ENCODE measurements at regions not wholly inside any gene's neighbourhood (a gene's known extent, or its start where the extent isn't known, plus 50 kb on each side); places are given as distances from the start of the nearest gene placed in this dataset.

DNA sequence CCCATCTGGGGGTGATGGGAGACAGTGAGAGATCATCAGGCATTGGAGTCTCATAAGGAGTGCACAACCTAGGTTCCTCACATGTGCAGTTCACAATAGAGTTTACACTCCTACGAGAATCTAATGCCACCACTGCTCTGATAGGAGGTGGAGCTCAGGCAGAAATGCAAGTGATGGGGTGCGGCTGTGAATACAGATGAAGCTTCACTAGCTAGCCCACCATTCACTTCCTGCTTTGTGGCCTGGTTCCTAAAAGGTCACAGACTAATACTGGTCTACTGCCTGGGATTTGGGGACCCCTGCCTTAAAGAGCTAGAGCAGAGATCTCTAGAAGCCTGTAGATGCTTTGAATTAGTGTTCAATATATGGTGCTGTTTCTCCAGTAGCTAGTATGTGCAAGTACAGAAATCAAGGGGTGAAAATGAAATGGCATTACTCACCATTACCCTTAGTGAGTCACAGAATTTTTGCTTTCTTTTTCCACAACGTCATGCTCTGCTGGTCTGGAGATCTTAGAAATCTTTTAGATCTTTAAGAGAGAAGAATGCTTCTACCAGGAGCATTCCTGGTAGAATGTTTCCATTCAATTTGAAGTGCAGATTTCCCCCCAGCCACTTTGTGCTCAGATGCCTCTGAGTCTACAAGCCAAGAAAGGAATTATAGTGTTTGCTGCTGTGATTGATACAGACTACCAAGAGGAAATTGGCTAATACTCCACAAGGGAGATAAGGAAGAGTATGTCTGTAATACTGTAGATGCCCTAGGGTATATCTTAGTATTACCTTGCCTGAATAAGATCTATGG is 2301.2 kb downstream of the PCDH9 start:
- no peak for DNase-seq
- H3K36me3 ChIP-seq = no peaks in the 10 kb centered on the region
- H3K9me3 ChIP-seq = no peaks in the 10 kb centered on the region
- H3K4me3 ChIP-seq = no peak overlapping the region
- H3K4me1 ChIP-seq (ENCODE audit: insufficient read depth) = no peaks in the 10 kb centered on the region
- H3K27ac ChIP-seq = no peak overlapping the region
- intact Hi-C loops (cut with DNase I) = no loop called here
- H3K27me3 ChIP-seq = no peaks in the 10 kb centered on the region
- WGBS, 3 donors = 72 to 78% (median 73%) methylated on average over 3 of the region's 3 CpGs
- no peak for TF ChIP-seq EP300 (IDR thresholded peaks at IDR 0.05)
- TF ChIP-seq, protein P1, sequence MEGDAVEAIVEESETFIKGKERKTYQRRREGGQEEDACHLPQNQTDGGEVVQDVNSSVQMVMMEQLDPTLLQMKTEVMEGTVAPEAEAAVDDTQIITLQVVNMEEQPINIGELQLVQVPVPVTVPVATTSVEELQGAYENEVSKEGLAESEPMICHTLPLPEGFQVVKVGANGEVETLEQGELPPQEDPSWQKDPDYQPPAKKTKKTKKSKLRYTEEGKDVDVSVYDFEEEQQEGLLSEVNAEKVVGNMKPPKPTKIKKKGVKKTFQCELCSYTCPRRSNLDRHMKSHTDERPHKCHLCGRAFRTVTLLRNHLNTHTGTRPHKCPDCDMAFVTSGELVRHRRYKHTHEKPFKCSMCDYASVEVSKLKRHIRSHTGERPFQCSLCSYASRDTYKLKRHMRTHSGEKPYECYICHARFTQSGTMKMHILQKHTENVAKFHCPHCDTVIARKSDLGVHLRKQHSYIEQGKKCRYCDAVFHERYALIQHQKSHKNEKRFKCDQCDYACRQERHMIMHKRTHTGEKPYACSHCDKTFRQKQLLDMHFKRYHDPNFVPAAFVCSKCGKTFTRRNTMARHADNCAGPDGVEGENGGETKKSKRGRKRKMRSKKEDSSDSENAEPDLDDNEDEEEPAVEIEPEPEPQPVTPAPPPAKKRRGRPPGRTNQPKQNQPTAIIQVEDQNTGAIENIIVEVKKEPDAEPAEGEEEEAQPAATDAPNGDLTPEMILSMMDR (IDR thresholded peaks at IDR 0.05) = no peak
- no peak for TF ChIP-seq POLR2A (IDR thresholded peaks at IDR 0.05)

DNA sequence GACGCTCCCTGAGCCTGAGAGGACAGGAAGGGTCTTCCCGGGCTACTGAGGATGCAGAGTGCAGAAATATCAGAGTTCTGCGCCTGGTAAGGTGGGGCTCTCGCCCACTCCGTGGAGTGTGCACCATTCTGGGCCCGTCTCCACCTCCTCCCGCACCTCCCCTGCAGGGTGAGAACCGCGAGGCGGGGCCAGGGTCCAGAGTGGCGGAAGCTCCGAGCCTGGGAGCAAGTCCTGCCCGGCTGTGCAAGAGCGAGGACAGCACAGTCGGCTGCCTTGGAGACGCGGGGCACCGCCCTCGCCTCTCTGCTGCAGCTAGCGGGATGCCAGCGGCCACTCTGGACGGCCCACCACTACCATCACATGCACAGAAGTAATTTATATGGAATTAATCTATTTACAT is 2304.4 kb downstream of the PCDH9 start:
- Histone ChIP-seq H3K4me3 (no peak overlapping the region), H3K27ac (no peak overlapping the region), H3K9me3 (no peaks in the 10 kb centered on the region), H3K27me3 (no peaks in the 10 kb centered on the region), H3K4me1 (ENCODE audit: insufficient read depth) (no peaks in the 10 kb centered on the region), H3K36me3 (no peaks in the 10 kb centered on the region)
- WGBS, 3 donors = 92 to 94% (median 93%) methylated on average over 22 of the region's 22 CpGs
- no peak for DNase-seq
- intact Hi-C loops (cut with DNase I) = no loop called here
- TF ChIP-seq POLR2A (IDR thresholded peaks at IDR 0.05) (no peak), EP300 (IDR thresholded peaks at IDR 0.05) (no peak)
- TF ChIP-seq, protein P1 (IDR thresholded peaks at IDR 0.05) = no peak

DNA sequence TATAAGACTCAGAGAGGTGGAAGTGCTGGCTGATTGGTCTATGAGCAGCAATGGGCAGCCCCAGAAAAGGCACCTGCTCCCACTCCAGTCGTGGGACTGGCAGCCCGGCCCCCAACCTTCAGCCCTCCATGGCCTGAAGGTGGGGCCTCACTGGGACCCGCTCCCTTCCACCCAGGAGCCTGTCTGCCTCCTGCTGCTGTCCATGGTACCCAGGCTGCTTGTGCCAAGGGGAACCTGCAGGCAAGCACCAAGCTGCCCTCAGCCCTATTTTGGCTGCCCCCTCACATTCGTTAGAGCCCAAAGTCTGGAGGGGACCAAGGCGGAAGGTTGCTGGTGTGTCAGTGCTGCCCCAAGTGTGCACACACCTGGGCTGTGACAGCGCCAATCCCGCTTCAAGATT is 2304.9 kb downstream of the PCDH9 start:
- Histone ChIP-seq H3K36me3 (no peaks in the 10 kb centered on the region), H3K4me3 (no peak overlapping the region), H3K27ac (no peak overlapping the region), H3K9me3 (no peaks in the 10 kb centered on the region), H3K27me3 (no peaks in the 10 kb centered on the region), H3K4me1 (ENCODE audit: insufficient read depth) (no peaks in the 10 kb centered on the region)
- no peak for DNase-seq
- intact Hi-C loops (cut with DNase I) = no loop called here
- TF ChIP-seq, protein P1 (IDR thresholded peaks at IDR 0.05) = no peak
- no peak for TF ChIP-seq EP300 (IDR thresholded peaks at IDR 0.05)
- no peak for TF ChIP-seq POLR2A (IDR thresholded peaks at IDR 0.05)
- 86 to 89% (median 88%) methylated on average over 6 to 7 of the region's 7 CpGs for WGBS, 3 donors

DNA sequence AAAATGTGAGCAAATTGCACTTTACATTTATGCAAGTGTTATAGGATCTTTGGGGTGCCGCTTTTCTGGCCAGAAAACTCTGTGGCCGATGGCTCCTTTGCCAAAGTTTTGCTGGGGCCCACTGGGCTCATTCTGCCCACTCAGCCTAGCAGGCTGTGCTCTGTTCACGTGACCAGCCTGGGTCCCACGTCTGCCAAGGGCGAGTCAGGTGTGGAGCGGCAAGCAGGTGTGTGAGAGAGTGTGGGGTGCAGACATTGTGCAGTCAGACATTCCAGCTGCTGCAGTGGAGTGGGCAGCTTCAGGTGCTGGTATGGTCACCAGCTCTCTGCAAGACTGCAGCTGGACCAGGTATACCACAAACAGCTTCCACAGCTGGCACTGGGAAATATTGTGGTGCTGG is 2305.7 kb downstream of the PCDH9 start:
- Histone ChIP-seq H3K27ac (no peak overlapping the region), H3K36me3 (no peaks in the 10 kb centered on the region), H3K9me3 (no peaks in the 10 kb centered on the region), H3K4me3 (no peak overlapping the region), H3K27me3 (no peaks in the 10 kb centered on the region), H3K4me1 (ENCODE audit: insufficient read depth) (no peaks in the 10 kb centered on the region)
- TF ChIP-seq, protein P1 (IDR thresholded peaks at IDR 0.05) = no peak
- TF ChIP-seq EP300 (IDR thresholded peaks at IDR 0.05) (no peak), POLR2A (IDR thresholded peaks at IDR 0.05) (no peak)
- DNase-seq = no peak
- intact Hi-C loops (cut with DNase I) = no loop called here
- 88 to 94% (median 92%) methylated on average over 6 of the region's 6 CpGs for WGBS, 3 donors

Data from ovary (tissue), 7 donors.